ENCODE measurements at regions not wholly inside any gene's neighbourhood (a gene's known extent, or its start where the extent isn't known, plus 50 kb on each side); places are given as distances from the start of the nearest gene placed in this dataset.
"Not testable (repeated sequence)": the region's sequence is repeated elsewhere in the genome, so short reads cannot be mapped to it uniquely, and the experiment has no call there.

GRCh38 chr2:125615438-125615837 lies 1040.5 kb upstream of the GYPC start:
- DNase-seq (ENCODE audit: low read depth): no peak

GRCh38 chr2:125630377-125630776 lies 1025.6 kb upstream of the GYPC start:
- no peak for DNase-seq (ENCODE audit: low read depth)

- no peak for DNase-seq (ENCODE audit: low read depth)
Measured at GRCh38 chr2:125634662-125635061, 1021.3 kb upstream of the GYPC start.

GRCh38 chr2:125638345-125638744 lies 1017.6 kb upstream of the GYPC start:
- no peak for DNase-seq (ENCODE audit: low read depth)

GRCh38 chr2:125642032-125642431 lies 1013.9 kb upstream of the GYPC start:
- no peak for DNase-seq (ENCODE audit: low read depth)

GRCh38 chr2:125643128-125643527 lies 1012.8 kb upstream of the GYPC start:
- no peak for DNase-seq (ENCODE audit: low read depth)

GRCh38 chr2:125643585-125643984 lies 1012.4 kb upstream of the GYPC start:
- DNase-seq (ENCODE audit: low read depth): no peak

- DNase-seq (ENCODE audit: low read depth): no peak
Measured at GRCh38 chr2:125644257-125644656, 1011.7 kb upstream of the GYPC start.

- no peak for DNase-seq (ENCODE audit: low read depth)
Measured at GRCh38 chr2:125652280-125652679, 1003.7 kb upstream of the GYPC start.

GRCh38 chr2:125654226-125654625 lies 1001.7 kb upstream of the GYPC start:
- DNase-seq (ENCODE audit: low read depth): no peak

GRCh38 chr2:125656190-125656589 lies 999.8 kb upstream of the GYPC start:
- DNase-seq (ENCODE audit: low read depth): no peak

GRCh38 chr2:125658583-125658982 lies 997.4 kb upstream of the GYPC start:
- DNase-seq (ENCODE audit: low read depth): no peak

- DNase-seq (ENCODE audit: low read depth): not testable (repeated sequence)
Measured at GRCh38 chr2:125660369-125660768, 995.6 kb upstream of the GYPC start.

GRCh38 chr2:125667630-125668029 lies 988.3 kb upstream of the GYPC start:
- no peak for DNase-seq (ENCODE audit: low read depth)

GRCh38 chr2:125679903-125680302 lies 976.1 kb upstream of the GYPC start:
- no peak for DNase-seq (ENCODE audit: low read depth)

GRCh38 chr2:125680809-125681208 lies 975.1 kb upstream of the GYPC start:
- no peak for DNase-seq (ENCODE audit: low read depth)

- no peak for DNase-seq (ENCODE audit: low read depth)
Measured at GRCh38 chr2:125681576-125681975, 974.4 kb upstream of the GYPC start.

- DNase-seq (ENCODE audit: low read depth): no peak
Measured at GRCh38 chr2:125681976-125682805, 973.8 kb upstream of the GYPC start.

- DNase-seq (ENCODE audit: low read depth): no peak
Measured at GRCh38 chr2:125684256-125684655, 971.7 kb upstream of the GYPC start.

GRCh38 chr2:125684932-125685331 lies 971.0 kb upstream of the GYPC start:
- no peak for DNase-seq (ENCODE audit: low read depth)

- no peak for DNase-seq (ENCODE audit: low read depth)
Measured at GRCh38 chr2:125696560-125696959, 959.4 kb upstream of the GYPC start.

- DNase-seq (ENCODE audit: low read depth): no peak
Measured at GRCh38 chr2:125698280-125698679, 957.7 kb upstream of the GYPC start.

GRCh38 chr2:125701070-125701469 lies 954.9 kb upstream of the GYPC start:
- DNase-seq (ENCODE audit: low read depth): no peak

GRCh38 chr2:125707611-125708010 lies 948.3 kb upstream of the GYPC start:
- no peak for DNase-seq (ENCODE audit: low read depth)

All from activated T-cell treated with anti-CD3 and anti-CD28 coated beads for 24 hours (primary cell).